Ishikawa (cell line): ENCODE measurements at regions not wholly inside any gene's neighbourhood (a gene's known extent, or its start where the extent isn't known, plus 50 kb on each side); places are given as distances from the start of the nearest gene placed in this dataset.

ENCODE experiments used
- CEBPB ChIP-seq: IDR thresholded peaks from 2 replicates; pipeline ENCODE4 v1.6.1; 2012
- CREB1 ChIP-seq: IDR thresholded peaks from 2 replicates; pipeline ENCODE4 v1.6.1; 2012; ENCODE audit warnings: low read depth
- EGR1 ChIP-seq: IDR thresholded peaks from 2 replicates; pipeline ENCODE4 v1.6.1; 2012
- EP300 ChIP-seq: IDR thresholded peaks from 2 replicates; pipeline ENCODE4 v1.6.1; 2012; ENCODE audit warnings: borderline replicate concordance
- FOXM1 ChIP-seq: IDR thresholded peaks from 2 replicates; pipeline ENCODE4 v1.6.1; 2012; ENCODE audit warnings: low read depth, borderline replicate concordance
- MAX ChIP-seq: IDR thresholded peaks from 2 replicates; pipeline ENCODE4 v1.6.1; 2012
- NFIC ChIP-seq: IDR thresholded peaks from 2 replicates; pipeline ENCODE4 v1.6.1; 2012
- RAD21 ChIP-seq: IDR thresholded peaks from 2 replicates; pipeline ENCODE4 v1.6.1; 2012; ENCODE audit warnings: low read depth
- REST ChIP-seq: IDR thresholded peaks from 2 replicates; pipeline ENCODE4 v1.6.1; 2012; ENCODE audit warnings: low read depth, mild to moderate bottlenecking
- TAF1 ChIP-seq: IDR thresholded peaks from 2 replicates; pipeline ENCODE4 v1.6.1; 2012; ENCODE audit warnings: low read depth, mild to moderate bottlenecking
- TCF12 ChIP-seq: IDR thresholded peaks from 2 replicates; pipeline ENCODE4 v1.6.1; 2012; ENCODE audit warnings: low read depth
- TEAD4 ChIP-seq: IDR thresholded peaks from 2 replicates; pipeline ENCODE4 v1.6.1; 2012
- USF1 ChIP-seq: IDR thresholded peaks from 2 replicates; pipeline ENCODE4 v1.6.1; 2012
- YY1 ChIP-seq: IDR thresholded peaks from 2 replicates; pipeline ENCODE4 v1.6.1; 2012; ENCODE audit warnings: low read depth
- ZBTB7A ChIP-seq: IDR thresholded peaks from 2 replicates; pipeline ENCODE4 v1.6.1; 2012; ENCODE audit warnings: low read depth

- TF ChIP-seq MAX (no peak), NFIC (no peak), ZBTB7A (no peak), EP300 (no peak), FOXM1 (no peak), CREB1 (no peak), REST (no peak), TEAD4 (no peak), EGR1 (no peak), TCF12 (no peak), USF1 (no peak), CEBPB (no peak), YY1 (no peak), RAD21 (no peak), TAF1 (no peak)
Measured at GRCh38 chr3:150194513-150194912, 213.6 kb upstream of the TSC22D2 start.

GRCh38 chr3:150184426-150185071 is 213.9 kb upstream of the PFN2 start:
- TF ChIP-seq MAX (no peak), CEBPB (no peak)

- TF ChIP-seq CEBPB (no peak), REST (no peak), RAD21 (peak; percentile 97), NFIC (no peak), MAX (peak; percentile 63), USF1 (no peak), CREB1 (no peak), TCF12 (no peak)
Measured at GRCh38 chr3:150183678-150184425, 213.2 kb upstream of the PFN2 start.

GRCh38 chr3:150180334-150180733 is 209.6 kb upstream of the PFN2 start:
- no peak for TF ChIP-seq MAX
- no peak for TF ChIP-seq USF1
- TF ChIP-seq EGR1, result no peak
- no peak for TF ChIP-seq TCF12
- no peak for TF ChIP-seq ZBTB7A
- TF ChIP-seq RAD21, result no peak
- no peak for TF ChIP-seq FOXM1
- TF ChIP-seq TEAD4, result no peak

- no peak for TF ChIP-seq REST
- no peak for TF ChIP-seq CEBPB
- TF ChIP-seq CREB1, result no peak
- TF ChIP-seq TCF12, result no peak
- no peak for TF ChIP-seq USF1
- no peak for TF ChIP-seq NFIC
- TF ChIP-seq TEAD4, result no peak
- TF ChIP-seq EGR1, result no peak
- no peak for TF ChIP-seq RAD21
- TF ChIP-seq TAF1, result no peak
- TF ChIP-seq EP300, result no peak
- TF ChIP-seq YY1, result no peak
- no peak for TF ChIP-seq MAX
- TF ChIP-seq FOXM1, result no peak
- no peak for TF ChIP-seq ZBTB7A
Measured at GRCh38 chr3:150179330-150179729, 208.6 kb upstream of the PFN2 start.
